MCF 10A (cell line): ENCODE measurements at regions not wholly inside any gene's neighbourhood (a gene's known extent, or its start where the extent isn't known, plus 50 kb on each side); places are given as distances from the start of the nearest gene placed in this dataset.
A peak's percentile ranks its signal among the peaks of the same experiment; 100 is the strongest.

Experiments used
- BruUV-seq: library from RNA; stranded (reverse); fragments of 400-500 nt; replicated peaks from 2 replicates; lab custom pipeline; 2021; lab: Mats Ljungman, UMichigan
- CTCF ChIA-PET: fragments of 300-600 bp; sonication (Branson Sonifier 250); formaldehyde crosslinking; extraction: SDS; loops from one replicate; lab custom pipeline; 2021; ENCODE audit warnings: antibody characterized with exemption, inconsistent platforms; lab: Yijun Ruan, JAX
- POLR2A ChIA-PET: fragments of 300-600, 350-650 bp; sonication (Branson Sonifier 250); formaldehyde crosslinking; extraction: SDS; loops from one replicate; lab custom pipeline; 2020; ENCODE audit warnings: antibody characterized with exemption, inconsistent platforms; lab: Yijun Ruan, JAX
- DNase-seq: peaks from one replicate; pipeline ENCODE4 v3.0.0-alpha.2; 2018; ENCODE audit not compliant: unreplicated experiment
- H3K27ac Mint-ChIP-seq: one replicate; pipeline ENCODE4 v1.8.0; 2022; ENCODE audit warnings: mild to moderate bottlenecking, low read depth, mixed read lengths; ENCODE audit not compliant: unreplicated experiment
- H3K27me3 Mint-ChIP-seq: one replicate; pipeline ENCODE4 v1.8.0; 2022; ENCODE audit warnings: mixed read lengths; ENCODE audit not compliant: insufficient read depth, unreplicated experiment
- H3K36me3 Mint-ChIP-seq: one replicate; pipeline ENCODE4 v1.8.0; 2022; ENCODE audit warnings: mild to moderate bottlenecking, moderate library complexity, mixed read lengths; ENCODE audit not compliant: insufficient read depth, unreplicated experiment
- H3K4me1 Mint-ChIP-seq: one replicate; pipeline ENCODE4 v1.8.0; 2022; ENCODE audit warnings: mixed read lengths; ENCODE audit not compliant: insufficient read depth, unreplicated experiment
- H3K4me3 Mint-ChIP-seq: one replicate; pipeline ENCODE4 v1.8.0; 2022; ENCODE audit warnings: mild to moderate bottlenecking, moderate library complexity, mixed read lengths; ENCODE audit not compliant: unreplicated experiment
- H3K9me3 Mint-ChIP-seq: one replicate; pipeline ENCODE4 v1.8.0; 2022; ENCODE audit warnings: mixed read lengths; ENCODE audit not compliant: unreplicated experiment
- CTCF ChIP-seq: fragments of 200-600 bp; IDR thresholded peaks from one replicate; pipeline ENCODE4 v1.8.0; 2022; ENCODE audit warnings: antibody characterized with exemption, mild to moderate bottlenecking; ENCODE audit not compliant: unreplicated experiment
- intact Hi-C: fragments of 100-400 bp; cut with micrococcal nuclease; formaldehyde crosslinking; loops from 2 replicates; pipeline ENCODE4 v1.14.1; 2022

GRCh38 chr12:39499296-39499695 is 56.4 kb upstream of the KIF21A start:
- H3K36me3 Mint-ChIP-seq = no peaks in the 10 kb centered on the region
- BruUV-seq = no TSS peak
- peak; percentile 22 for DNase-seq
- H3K4me1 Mint-ChIP-seq = peaks cover 18% of the 10 kb centered on the region
- POLR2A ChIA-PET = interaction anchor here (1.1 to 1.4 kb wide), 2 partner anchors 8 to 9 kb away, joined by 4 read pairs; no protein-coding TSS in a partner anchor
- CTCF ChIA-PET = interaction anchor here (0.5 to 1.3 kb wide), 3 partner anchors 9 to 180 kb away, joined by 3 read pairs; no protein-coding TSS in a partner anchor
- no peak for TF ChIP-seq CTCF
- no peak overlapping the region for H3K4me3 Mint-ChIP-seq
- H3K9me3 Mint-ChIP-seq = no peaks in the 10 kb centered on the region
- no peaks in the 10 kb centered on the region for H3K27me3 Mint-ChIP-seq
- intact Hi-C loops = no loop called here
- no peak overlapping the region for H3K27ac Mint-ChIP-seq
